ENCODE measurements at regions not wholly inside any gene's neighbourhood (a gene's known extent, or its start where the extent isn't known, plus 50 kb on each side); places are given as distances from the start of the nearest gene placed in this dataset.

- no peak overlapping the region for H3K4me3 ChIP-seq (replicated peaks in 1 of 3; ENCODE audit: insufficient read depth in 1 of 3, low read depth in 2 of 3, low read length in 3 of 3)
- H3K36me3 ChIP-seq (replicated peaks in 1 of 2; ENCODE audit: control insufficient read depth in 1 of 2, insufficient read depth in 2 of 2, low read length in 2 of 2) = no peaks in the 10 kb centered on the region
- no peak overlapping the region for H3K9ac ChIP-seq (ENCODE audit: insufficient read depth, low read depth, low read length)
- CTCF ChIA-PET (ENCODE audit: low intra/inter-chr PET ratio, low total read pairs) = no interaction called here
- in situ Hi-C loops (cut with HindIII; ENCODE audit: extremely low pct_ligation_motif_present, low pct_unique_long_range_greater_than_20kb) (no loop called here), intact Hi-C loops (cut with micrococcal nuclease; ENCODE audit: unreplicated experiment) (no loop called here)
- H4K20me1 ChIP-seq (ENCODE audit: insufficient read depth, low read length) = no peaks in the 10 kb centered on the region
- no peak overlapping the region for H2AFZ ChIP-seq (ENCODE audit: low read length)
- ATAC-seq (no peak), DNase-seq (ENCODE audit: low spot score) (no peak), FAIRE-seq (no peak)
- H3K79me2 ChIP-seq (ENCODE audit: insufficient read depth, low read length) = no peaks in the 10 kb centered on the region
- H3K4me2 ChIP-seq (ENCODE audit: low read depth, low read length) = no peak overlapping the region
- TF ChIP-seq SNAPC5 (CRISPR knock-in tag; IDR thresholded peaks at IDR 0.05; ENCODE audit: borderline replicate concordance) (no peak), SSRP1 (CRISPR knock-in tag; IDR thresholded peaks at IDR 0.05) (no peak), SMAD3 (CRISPR knock-in tag; IDR thresholded peaks at IDR 0.05) (no peak), ZBTB21 (CRISPR knock-in tag; IDR thresholded peaks at IDR 0.05) (no peak), ZNF550 (CRISPR knock-in tag; IDR thresholded peaks at IDR 0.05; ENCODE audit: borderline replicate concordance) (no peak), HOXD1 (CRISPR knock-in tag; IDR thresholded peaks at IDR 0.05) (no peak), RXRB (CRISPR knock-in tag; IDR thresholded peaks at IDR 0.05; ENCODE audit: borderline replicate concordance) (no peak), ZNF780A (CRISPR knock-in tag; IDR thresholded peaks at IDR 0.05) (no peak), GMEB1 (CRISPR knock-in tag; IDR thresholded peaks at IDR 0.05; ENCODE audit: borderline replicate concordance) (no peak), ATF7-NPFF (CRISPR knock-in tag; IDR thresholded peaks at IDR 0.05; ENCODE audit: low read depth) (no peak), MAZ (IDR thresholded peaks at IDR 0.05; ENCODE audit: borderline replicate concordance, low read depth, low read length) (no peak), MAZ (CRISPR knock-in tag; IDR thresholded peaks at IDR 0.05; ENCODE audit: low read depth) (no peak), ZBTB42 (CRISPR knock-in tag; IDR thresholded peaks at IDR 0.05) (no peak), HIVEP1 (CRISPR knock-in tag; IDR thresholded peaks at IDR 0.05) (no peak), PBX3 (CRISPR knock-in tag; IDR thresholded peaks at IDR 0.05; ENCODE audit: borderline replicate concordance) (no peak), WIZ (CRISPR knock-in tag; IDR thresholded peaks at IDR 0.05) (no peak), ZNF768 (CRISPR knock-in tag; IDR thresholded peaks at IDR 0.05) (no peak), IRF9 (CRISPR knock-in tag; IDR thresholded peaks at IDR 0.05; ENCODE audit: borderline replicate concordance) (no peak)
- no peaks in the 10 kb centered on the region for H3K4me1 ChIP-seq (ENCODE audit: insufficient read depth, low read length)
- no peaks in the 10 kb centered on the region for H3K9me3 ChIP-seq (ENCODE audit: low read length)
- peaks cover 0 to 22% of the 10 kb centered on the region in 2 experiments; a peak in 2 of 5 replicates for H3K27me3 ChIP-seq (ENCODE audit: control insufficient read depth in 1 of 2, insufficient read depth in 2 of 2, low read length in 2 of 2)
- POLR2A ChIA-PET = no interaction called here
- BruUV-seq (replicated peaks) = no TSS peak
- no peak overlapping the region for H3K27ac ChIP-seq (ENCODE audit: extremely low read length, insufficient read depth, low read length)
- 43% methylated on average over 13 of the region's 13 CpGs for WGBS (ENCODE audit: low lambda C conversion rate)
These were observed 458.7 kb upstream of the ZFHX3 start for GRCh38 chr16:73506568-73507056.

Data from HepG2 (cell line).